HG03469 (cell line): ENCODE measurements at regions not wholly inside any gene's neighbourhood (a gene's known extent, or its start where the extent isn't known, plus 50 kb on each side); places are given as distances from the start of the nearest gene placed in this dataset.

ENCODE experiments used
- ATAC-seq: cut with Tn5 transposase; IDR thresholded peaks from one replicate; pipeline ENCODE4 v1.9.1; 2021; ENCODE audit warnings: mild to moderate bottlenecking, moderate library complexity, moderate number of reproducible peaks; ENCODE audit not compliant: unreplicated experiment

GRCh38 chr2:144942516-144943256 is 422.8 kb upstream of the ZEB2 start:
- no peak for ATAC-seq

DNA sequence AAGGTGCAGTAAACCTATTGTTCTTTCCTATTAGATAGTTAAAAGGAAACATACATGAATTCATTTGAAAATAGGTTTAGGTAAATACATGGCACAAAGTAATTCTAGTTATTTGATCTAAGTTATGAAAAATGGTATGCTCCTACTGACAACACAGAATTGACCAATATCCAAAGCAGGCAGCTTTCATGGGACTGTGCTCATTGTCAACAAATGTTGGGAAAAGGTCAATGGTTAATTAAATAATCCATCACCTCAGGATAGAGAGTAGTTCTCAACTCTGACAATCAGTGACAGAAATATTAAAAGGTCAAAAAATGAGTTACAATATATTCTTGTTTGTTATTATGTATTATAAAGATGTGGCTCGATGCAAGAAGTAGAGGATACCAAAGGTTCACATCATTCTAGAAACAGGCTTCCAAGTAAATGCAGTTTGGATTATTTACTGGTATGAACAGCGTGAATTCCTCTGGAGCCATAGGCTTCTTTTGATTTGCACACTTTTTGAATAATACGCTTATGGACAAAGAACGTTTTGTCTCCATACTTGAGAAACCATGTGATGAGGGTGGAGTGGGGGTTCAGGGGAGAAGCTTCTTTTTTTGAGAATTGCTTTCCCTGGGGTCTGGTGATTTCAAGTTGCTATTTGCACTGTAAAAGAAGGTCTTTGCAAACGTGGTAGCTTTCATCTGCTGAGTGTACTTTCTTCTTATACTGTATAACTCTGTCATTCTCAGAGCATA is 422.0 kb upstream of the ZEB2 start:
- ATAC-seq, result no peak

DNA sequence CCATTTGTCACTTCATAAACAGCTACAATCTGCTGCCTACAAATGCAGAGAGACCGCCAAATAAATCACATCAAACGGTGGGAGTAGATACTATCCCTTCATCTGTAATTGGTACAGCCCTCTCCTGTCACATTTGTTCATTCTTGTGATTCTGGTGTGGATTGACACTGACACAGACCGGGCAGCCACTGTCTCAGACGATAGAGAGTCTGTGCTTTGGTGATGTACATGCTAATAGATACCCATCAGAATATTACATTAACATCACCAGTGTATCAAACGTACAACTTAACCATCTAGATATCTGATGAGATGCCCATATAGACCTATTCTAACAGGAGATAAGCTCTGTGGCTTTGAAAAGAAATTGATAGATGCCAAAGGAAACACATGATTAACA is 419.7 kb upstream of the ZEB2 start:
- no peak for ATAC-seq

GRCh38 chr2:144937910-144938709 is 418.2 kb upstream of the ZEB2 start:
- no peak for ATAC-seq

GRCh38 chr2:144937066-144937465 is 417.1 kb upstream of the ZEB2 start:
- ATAC-seq, result no peak

DNA sequence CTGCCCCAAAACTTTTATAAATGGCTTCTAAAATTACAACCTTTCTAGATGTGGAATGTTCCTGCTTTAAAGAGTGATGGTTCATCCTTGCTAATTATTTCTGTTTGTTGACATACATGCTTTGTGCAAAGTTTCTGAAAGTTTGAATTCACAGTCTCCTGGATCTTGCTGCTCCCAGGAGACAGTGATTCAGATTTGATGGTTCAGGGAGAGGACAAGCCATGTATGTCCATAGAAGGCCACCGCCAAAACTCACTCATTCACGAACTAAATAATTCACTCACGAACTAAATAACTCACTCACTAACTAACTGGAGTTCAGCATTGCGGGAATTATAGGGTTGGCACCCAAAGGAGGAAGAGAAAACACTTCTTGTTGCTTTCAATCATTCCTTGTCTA is 416.5 kb upstream of the ZEB2 start:
- ATAC-seq, result no peak

- no peak for ATAC-seq
Measured at GRCh38 chr2:144935736-144936135, 415.8 kb upstream of the ZEB2 start.

DNA sequence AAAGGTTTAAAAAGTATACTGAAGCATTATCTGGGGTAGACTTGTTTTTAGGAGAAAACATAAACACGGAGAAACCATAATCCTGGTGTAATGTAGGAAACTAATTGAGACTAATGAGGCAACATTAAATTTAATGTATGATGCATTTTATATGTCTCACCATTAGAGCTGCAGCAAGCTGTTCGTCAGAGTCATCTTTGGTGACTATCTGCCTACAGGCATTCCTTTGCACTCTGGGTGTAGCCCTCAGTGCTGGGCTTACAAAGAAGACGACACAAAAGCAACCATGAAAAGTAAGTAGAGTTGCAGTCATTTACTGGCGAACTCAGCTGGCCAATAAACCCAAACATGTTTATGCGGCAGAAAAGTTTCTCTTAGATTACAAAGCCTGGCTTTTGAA is 415.3 kb upstream of the ZEB2 start:
- ATAC-seq, result no peak

DNA sequence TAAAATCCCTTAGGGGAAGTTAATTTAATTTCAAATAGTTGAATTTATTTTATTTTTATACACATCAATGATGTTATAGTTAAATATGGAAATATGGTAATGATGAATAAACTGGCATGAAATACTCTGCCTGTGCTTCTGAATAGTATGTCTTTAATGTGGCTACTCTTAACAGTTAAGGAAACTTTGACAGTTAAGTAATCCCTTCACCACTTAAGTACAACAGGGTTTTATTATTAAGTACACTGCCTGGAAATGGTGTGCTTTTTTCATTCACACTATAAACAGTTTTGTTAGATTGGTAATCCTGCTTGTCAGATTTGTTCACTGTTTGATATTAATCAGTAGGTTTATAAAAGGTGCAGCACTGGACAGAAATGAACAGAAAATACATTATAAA is 412.0 kb upstream of the ZEB2 start:
- ATAC-seq, result no peak

- no peak for ATAC-seq
Measured at GRCh38 chr2:144931480-144931879, 411.6 kb upstream of the ZEB2 start.

- ATAC-seq, result no peak
Measured at GRCh38 chr2:144927429-144927828, 407.5 kb upstream of the ZEB2 start.

GRCh38 chr2:144925886-144926285 is 406.0 kb upstream of the ZEB2 start:
- ATAC-seq, result no peak

DNA sequence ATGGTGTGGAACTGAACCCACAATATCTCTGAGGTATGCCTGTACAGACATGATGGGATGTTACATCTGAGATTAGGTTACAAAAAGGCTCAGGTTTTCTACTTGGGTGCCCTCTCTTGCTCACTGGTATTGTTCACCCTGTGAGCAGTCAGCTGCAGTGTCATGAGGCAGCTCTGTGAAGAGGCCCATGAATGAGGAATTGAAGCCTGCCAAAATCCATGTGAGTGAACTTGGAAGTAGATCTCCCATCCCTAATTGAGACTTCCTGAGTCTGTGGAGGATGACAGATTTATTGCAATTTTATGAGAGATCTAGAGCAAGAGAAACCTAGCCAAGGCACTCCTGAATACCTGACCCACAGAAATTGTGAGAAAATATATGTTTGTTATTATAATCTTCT is 404.9 kb upstream of the ZEB2 start:
- no peak for ATAC-seq

DNA sequence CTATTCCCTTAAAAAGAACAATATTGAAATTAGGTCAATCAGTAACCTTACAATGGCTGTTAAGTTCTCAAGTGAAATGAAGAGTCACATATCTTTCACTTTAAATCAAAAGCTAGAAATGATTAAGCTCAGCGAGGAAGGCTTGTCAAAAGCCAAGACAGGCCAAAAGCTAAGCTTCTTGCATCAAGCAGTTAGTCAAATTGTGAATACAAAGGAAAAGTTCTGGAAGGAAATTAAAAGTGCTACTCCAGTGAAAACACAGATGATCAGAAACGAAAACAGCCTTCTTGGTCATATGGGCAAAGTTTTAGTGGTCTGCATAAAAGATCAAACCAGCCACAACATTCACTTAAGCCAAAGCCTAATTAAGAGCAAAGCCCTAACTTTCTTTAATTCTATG is 402.6 kb upstream of the ZEB2 start:
- no peak for ATAC-seq

DNA sequence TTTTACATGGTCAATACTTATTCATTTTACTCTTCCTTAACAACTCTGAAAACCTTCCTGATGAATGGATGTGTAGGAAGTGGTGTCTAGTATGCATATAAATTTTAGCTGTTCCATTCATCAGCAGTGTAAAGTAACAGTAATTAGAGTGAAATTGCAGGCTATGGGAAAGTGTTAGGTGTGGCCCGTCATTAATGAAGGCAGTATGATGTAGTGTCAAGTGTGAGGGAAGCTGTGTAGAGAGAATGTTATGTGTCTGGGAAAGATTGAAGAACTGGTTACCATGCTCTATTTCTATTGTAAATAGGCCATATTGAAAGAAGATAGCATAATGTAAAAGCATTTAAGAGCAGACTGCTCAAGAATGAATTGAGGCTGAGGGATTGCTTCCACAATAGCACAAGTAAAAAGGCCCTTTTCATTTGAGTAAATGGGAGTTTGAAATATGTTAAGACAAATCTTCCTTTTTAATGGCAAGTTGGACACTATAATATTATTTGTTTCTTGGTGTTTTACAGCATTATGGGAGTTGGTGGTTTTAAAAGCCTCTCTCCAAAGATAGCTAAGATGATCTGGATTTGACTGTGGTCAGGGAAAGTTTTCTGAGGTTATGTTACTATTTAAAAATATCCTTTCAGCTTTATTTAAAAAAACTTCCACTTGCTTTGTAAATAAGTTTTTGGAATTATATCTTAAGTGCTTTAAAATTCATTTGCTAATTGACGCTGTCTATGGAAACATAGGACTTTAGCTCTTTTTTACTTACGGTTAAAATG is 401.0 kb upstream of the ZEB2 start:
- ATAC-seq, result no peak

DNA sequence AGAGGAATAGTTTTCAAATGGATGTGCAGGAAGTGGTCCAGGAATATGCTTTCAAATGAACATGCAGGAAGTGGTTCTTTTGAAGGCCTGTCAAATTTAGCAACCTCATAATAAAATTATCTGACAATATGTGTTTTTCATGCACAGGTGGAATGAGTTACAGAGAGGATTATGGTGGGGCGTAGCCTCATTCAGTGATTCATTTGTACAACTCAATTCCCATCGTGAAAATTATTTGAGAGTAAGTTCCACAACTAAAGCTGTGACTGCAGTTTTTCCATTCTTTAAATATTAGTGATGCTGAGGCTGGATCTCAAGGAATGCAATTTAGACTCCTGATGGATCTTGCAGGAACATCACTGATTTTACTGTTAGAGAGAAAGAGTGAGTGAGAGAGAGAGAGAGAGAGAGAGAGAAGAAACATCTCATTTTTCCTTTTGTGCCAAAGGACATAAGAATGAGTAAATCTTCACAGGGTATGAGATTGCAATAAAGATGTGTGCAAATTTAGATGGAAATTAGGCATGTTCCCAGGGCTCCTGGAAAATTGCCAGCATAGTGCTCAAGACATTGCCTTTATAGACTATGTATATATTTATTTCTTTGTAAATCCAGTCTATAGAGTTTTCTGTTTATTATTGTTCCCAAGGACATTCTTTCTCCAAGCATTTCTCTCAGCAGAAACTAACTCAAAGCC is 394.9 kb upstream of the ZEB2 start:
- ATAC-seq, result no peak

DNA sequence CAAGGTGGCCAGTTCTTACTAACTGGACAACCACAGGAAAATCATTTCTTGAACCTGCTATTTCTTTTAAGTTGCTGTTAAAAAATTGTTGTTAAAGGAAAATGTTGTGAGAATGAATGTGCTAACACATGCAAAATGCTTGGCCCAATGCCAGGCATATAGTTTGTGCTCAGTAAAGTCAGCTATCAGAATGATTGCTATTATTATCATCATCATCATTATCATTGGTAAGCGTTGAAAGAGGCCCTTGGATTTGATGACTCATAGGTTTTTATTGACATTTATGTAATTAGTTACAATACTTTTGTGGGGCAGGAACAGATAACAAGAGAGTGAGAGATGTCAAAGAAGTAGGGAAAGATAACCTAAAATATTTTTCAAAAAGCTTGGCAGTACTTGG is 394.2 kb upstream of the ZEB2 start:
- ATAC-seq, result no peak

GRCh38 chr2:144912206-144912605 is 392.3 kb upstream of the ZEB2 start:
- ATAC-seq, result no peak

DNA sequence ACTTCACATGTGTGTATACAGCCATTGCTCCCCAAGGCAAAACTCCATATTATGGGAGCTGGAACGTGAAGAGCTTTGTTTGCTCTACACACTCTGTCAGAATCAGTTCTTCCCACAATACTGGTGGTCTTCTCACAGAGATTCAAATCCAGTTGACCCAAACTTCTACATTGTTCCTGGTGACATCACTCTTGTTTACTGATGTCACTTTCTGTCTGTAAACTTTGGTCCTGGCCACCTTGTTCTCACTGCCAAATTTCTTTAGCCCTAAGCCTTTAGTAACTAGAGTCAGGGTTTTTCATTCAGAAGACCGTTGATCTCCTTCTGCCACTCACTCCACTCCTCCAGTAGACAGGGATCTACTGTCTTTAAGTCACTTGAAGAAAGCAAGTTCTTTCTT is 386.0 kb upstream of the ZEB2 start:
- ATAC-seq, result no peak

- no peak for ATAC-seq
Measured at GRCh38 chr2:144904612-144905011, 384.7 kb upstream of the ZEB2 start.
